ENCODE measurements at regions not wholly inside any gene's neighbourhood (a gene's known extent, or its start where the extent isn't known, plus 50 kb on each side); places are given as distances from the start of the nearest gene placed in this dataset.

DNA sequence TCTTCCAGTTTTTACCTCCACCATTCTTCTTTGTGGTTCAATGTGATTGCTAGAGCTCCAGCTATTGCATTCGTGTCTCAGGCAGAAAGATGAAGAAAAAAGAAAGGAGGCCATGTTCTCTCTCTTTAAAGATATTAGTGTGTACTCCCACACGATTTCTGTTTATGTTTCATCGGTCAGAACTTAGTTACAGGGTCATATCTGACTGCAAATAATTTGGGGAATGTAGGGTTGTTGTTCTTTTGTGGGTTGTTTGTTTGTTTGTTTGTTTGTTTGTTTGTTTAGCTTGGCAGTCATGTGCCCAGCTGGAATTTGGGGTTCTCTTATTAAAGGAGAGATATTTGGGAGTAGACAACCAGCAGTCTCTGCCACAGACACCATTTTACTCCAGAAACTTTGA, 53.6 kb upstream of the PIK3CG start:
- Histone ChIP-seq H4K20me1 (ENCODE audit: control insufficient read depth, insufficient read depth, low read depth, low read length) (no peaks in the 10 kb centered on the region), H3K9me2 (replicated peaks; ENCODE audit: control insufficient read depth, low read length) (no peaks in the 10 kb centered on the region), H3F3A (ENCODE audit: control insufficient read depth, insufficient read depth) (no peaks in the 10 kb centered on the region), H3K36me3 (ENCODE audit: control insufficient read depth, low read length) (no peaks in the 10 kb centered on the region), H3K4me2 (ENCODE audit: low read length) (no peak overlapping the region), H3K27me3 (ENCODE audit: control insufficient read depth, low read length) (no peaks in the 10 kb centered on the region), H3K4me1 (ENCODE audit: control insufficient read depth, low read length) (0 out of 2 replicates have a peak, but pooled peaks cover 3% of the 10 kb centered on the region), H3K79me2 (ENCODE audit: control insufficient read depth, low read length) (no peaks in the 10 kb centered on the region), H3K27ac (ENCODE audit: low read depth, low read length) (no peak overlapping the region), H3K4me3 (ENCODE audit: low read length) (no peak overlapping the region), H3K9me3 (ENCODE audit: control insufficient read depth, insufficient read depth, low read length) (no peaks in the 10 kb centered on the region)
- TF ChIP-seq, protein P1, sequence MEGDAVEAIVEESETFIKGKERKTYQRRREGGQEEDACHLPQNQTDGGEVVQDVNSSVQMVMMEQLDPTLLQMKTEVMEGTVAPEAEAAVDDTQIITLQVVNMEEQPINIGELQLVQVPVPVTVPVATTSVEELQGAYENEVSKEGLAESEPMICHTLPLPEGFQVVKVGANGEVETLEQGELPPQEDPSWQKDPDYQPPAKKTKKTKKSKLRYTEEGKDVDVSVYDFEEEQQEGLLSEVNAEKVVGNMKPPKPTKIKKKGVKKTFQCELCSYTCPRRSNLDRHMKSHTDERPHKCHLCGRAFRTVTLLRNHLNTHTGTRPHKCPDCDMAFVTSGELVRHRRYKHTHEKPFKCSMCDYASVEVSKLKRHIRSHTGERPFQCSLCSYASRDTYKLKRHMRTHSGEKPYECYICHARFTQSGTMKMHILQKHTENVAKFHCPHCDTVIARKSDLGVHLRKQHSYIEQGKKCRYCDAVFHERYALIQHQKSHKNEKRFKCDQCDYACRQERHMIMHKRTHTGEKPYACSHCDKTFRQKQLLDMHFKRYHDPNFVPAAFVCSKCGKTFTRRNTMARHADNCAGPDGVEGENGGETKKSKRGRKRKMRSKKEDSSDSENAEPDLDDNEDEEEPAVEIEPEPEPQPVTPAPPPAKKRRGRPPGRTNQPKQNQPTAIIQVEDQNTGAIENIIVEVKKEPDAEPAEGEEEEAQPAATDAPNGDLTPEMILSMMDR (IDR thresholded peaks at IDR 0.05; ENCODE audit: low read depth, low read length, poor library complexity, severe bottlenecking), result no peak
- no peak for TF ChIP-seq EZH2phosphoT487 (IDR thresholded peaks at IDR 0.05; ENCODE audit: borderline replicate concordance, low read length)

DNA sequence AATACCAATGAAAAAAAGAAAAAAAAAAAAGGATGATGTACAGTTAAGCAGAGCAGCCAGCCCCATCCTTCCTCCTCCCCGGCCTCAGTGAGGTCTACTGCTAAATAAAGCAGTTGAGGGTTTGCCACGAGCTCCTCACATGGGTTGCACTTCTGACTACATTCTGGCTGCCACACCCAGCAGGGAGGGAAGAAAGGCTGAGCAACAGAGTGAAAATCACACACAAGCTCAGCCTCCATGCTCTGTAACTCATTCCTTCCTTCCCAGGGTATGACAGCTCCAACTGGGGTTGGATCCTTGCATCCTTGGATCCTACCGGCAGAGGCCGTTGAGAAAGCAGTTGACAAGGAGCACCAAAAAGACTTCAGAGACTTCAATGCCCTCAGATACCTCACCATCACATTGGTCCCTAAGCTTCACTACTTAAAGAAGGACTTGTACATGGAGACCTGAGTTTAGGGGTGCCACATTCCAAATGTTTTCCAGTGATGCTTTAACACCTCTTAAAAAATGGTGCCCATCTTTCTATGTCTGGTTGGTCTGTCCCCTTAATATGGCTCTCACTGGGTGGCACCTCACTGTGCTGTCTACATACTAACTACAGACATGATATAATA, 52.9 kb upstream of the PIK3CG start:
- H3K4me2 ChIP-seq (ENCODE audit: low read length), result no peak overlapping the region
- no peaks in the 10 kb centered on the region for H3K9me3 ChIP-seq (ENCODE audit: control insufficient read depth, insufficient read depth, low read length)
- H3K9me2 ChIP-seq (replicated peaks; ENCODE audit: control insufficient read depth, low read length), result no peaks in the 10 kb centered on the region
- H3K36me3 ChIP-seq (ENCODE audit: control insufficient read depth, low read length), result no peaks in the 10 kb centered on the region
- H3F3A ChIP-seq (ENCODE audit: control insufficient read depth, insufficient read depth), result no peaks in the 10 kb centered on the region
- H3K27ac ChIP-seq (ENCODE audit: low read depth, low read length), result no peak overlapping the region
- 0 out of 2 replicates have a peak, but pooled peaks cover 3% of the 10 kb centered on the region for H3K4me1 ChIP-seq (ENCODE audit: control insufficient read depth, low read length)
- no peaks in the 10 kb centered on the region for H4K20me1 ChIP-seq (ENCODE audit: control insufficient read depth, insufficient read depth, low read depth, low read length)
- no peak for TF ChIP-seq EZH2phosphoT487 (IDR thresholded peaks at IDR 0.05; ENCODE audit: borderline replicate concordance, low read length)
- TF ChIP-seq, protein P1 (IDR thresholded peaks at IDR 0.05; ENCODE audit: low read depth, low read length, poor library complexity, severe bottlenecking), result no peak
- H3K79me2 ChIP-seq (ENCODE audit: control insufficient read depth, low read length), result no peaks in the 10 kb centered on the region
- H3K4me3 ChIP-seq (ENCODE audit: low read length), result no peak overlapping the region
- H3K27me3 ChIP-seq (ENCODE audit: control insufficient read depth, low read length), result no peaks in the 10 kb centered on the region

DNA sequence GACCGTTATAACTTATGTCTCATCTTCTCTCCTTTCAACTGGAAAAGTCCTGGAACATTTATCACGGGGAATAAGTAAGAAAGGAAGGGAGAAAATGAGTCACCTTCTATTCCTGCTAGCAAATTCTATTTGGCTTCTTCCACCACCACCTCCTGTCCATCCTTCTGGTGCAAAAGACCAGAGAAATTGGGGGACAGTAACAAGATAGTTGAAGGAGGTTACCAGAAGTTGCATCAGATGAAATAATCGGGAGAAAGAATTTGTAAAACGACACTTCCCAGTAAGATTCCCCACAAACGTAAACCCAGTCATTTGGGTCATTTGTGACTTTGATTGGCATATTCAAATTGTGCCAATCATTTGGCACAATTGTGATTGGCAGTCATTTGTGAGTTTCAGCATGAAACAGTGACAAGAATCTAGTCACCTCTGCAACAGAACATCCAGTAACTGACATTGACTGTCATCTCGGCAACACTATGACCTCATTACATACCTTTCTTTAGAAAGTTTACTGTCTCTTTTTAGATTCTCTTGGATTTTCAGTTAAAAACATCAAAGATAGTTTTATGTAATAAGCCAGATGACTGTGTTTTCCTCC, 51.3 kb upstream of the PIK3CG start:
- no peaks in the 10 kb centered on the region for H3K9me2 ChIP-seq (replicated peaks; ENCODE audit: control insufficient read depth, low read length)
- no peaks in the 10 kb centered on the region for H3K79me2 ChIP-seq (ENCODE audit: control insufficient read depth, low read length)
- 0 out of 2 replicates have a peak, but pooled peaks cover 3% of the 10 kb centered on the region for H3K4me1 ChIP-seq (ENCODE audit: control insufficient read depth, low read length)
- no peaks in the 10 kb centered on the region for H3K27me3 ChIP-seq (ENCODE audit: control insufficient read depth, low read length)
- H3K27ac ChIP-seq (ENCODE audit: low read depth, low read length), result no peak overlapping the region
- H4K20me1 ChIP-seq (ENCODE audit: control insufficient read depth, insufficient read depth, low read depth, low read length), result no peaks in the 10 kb centered on the region
- TF ChIP-seq, protein P1 (IDR thresholded peaks at IDR 0.05; ENCODE audit: low read depth, low read length, poor library complexity, severe bottlenecking), result no peak
- TF ChIP-seq EZH2phosphoT487 (IDR thresholded peaks at IDR 0.05; ENCODE audit: borderline replicate concordance, low read length), result no peak
- H3K4me3 ChIP-seq (ENCODE audit: low read length), result no peak overlapping the region
- no peak overlapping the region for H3K4me2 ChIP-seq (ENCODE audit: low read length)
- H3F3A ChIP-seq (ENCODE audit: control insufficient read depth, insufficient read depth), result no peaks in the 10 kb centered on the region
- no peaks in the 10 kb centered on the region for H3K9me3 ChIP-seq (ENCODE audit: control insufficient read depth, insufficient read depth, low read length)
- no peaks in the 10 kb centered on the region for H3K36me3 ChIP-seq (ENCODE audit: control insufficient read depth, low read length)

All from DOHH2 (cell line).